GM12873 (cell line): ENCODE measurements at regions not wholly inside any gene's neighbourhood (a gene's known extent, or its start where the extent isn't known, plus 50 kb on each side); places are given as distances from the start of the nearest gene placed in this dataset.

Experiments used
- CTCF ChIP-seq: IDR thresholded peaks from 2 replicates; pipeline ENCODE4 v1.5.1; 2012; ENCODE audit warnings: low read depth, mild to moderate bottlenecking, moderate library complexity, low read length, control low read depth; ENCODE audit not compliant: insufficient read depth; ENCODE audit errors: missing control alignments

DNA sequence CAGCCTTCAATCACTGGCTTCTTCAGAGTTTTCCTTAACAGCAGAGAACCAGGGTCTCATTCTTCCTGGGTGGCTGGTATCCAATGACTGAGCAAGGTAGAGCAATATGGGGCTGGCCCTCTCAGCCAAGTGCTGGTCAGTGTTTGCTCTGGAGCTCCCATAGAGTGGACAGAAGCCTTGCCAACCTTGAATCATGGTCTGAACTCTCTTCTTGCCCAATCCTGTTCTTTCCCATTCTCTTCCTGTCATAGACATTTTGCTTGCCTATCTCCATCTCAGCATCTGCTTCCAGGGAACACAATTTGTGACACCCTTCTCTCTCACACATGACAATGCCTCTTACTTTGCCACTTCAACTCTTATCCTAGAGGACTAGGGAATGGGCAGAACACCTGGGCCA is 245.6 kb upstream of the PEX5L start:
- no peak for TF ChIP-seq CTCF

DNA sequence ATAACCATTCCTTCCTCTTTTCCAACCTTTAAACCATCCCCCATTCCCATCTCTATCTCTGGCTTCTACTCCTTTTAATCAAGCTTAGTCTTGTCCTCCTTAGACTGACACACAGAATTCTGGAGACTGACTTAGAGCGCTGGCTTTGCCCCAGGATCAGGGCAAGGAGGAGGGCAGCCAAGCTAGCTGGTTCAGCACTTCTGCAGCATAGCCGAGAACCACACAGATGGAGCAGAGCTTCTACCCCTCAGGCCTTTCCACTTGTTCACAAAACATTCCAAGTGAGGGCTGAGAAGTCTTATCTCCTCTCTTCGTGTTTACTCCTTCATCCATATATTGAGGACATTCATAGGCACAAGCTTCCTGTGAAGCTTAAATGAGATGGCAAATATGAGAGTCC is 246.5 kb upstream of the PEX5L start:
- TF ChIP-seq CTCF = no peak

- TF ChIP-seq CTCF = no peak
Observed at GRCh38 chr3:180284331-180285110, 247.8 kb upstream of the PEX5L start.

DNA sequence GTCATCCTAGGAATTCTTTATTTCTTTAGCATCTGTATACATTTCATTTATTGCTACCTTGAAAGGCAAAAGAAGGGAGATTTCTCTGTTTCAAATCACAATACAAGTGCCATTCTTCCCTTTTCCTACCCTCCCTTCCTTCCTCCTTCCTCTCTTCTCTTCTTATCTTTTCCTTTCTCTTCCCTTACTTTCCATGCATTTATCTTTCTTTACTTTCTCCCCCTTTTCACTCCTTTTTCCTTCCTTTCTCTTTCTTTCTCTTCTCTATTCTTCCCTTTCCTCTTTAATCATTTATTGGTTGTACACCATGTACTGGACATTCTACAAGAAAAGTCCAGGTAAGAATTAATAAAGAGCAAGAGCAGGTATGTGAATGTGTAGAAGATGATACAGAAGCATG is 251.0 kb upstream of the PEX5L start:
- TF ChIP-seq CTCF = no peak

- no peak for TF ChIP-seq CTCF
Observed at GRCh38 chr3:180288816-180289215, 252.1 kb upstream of the PEX5L start.

DNA sequence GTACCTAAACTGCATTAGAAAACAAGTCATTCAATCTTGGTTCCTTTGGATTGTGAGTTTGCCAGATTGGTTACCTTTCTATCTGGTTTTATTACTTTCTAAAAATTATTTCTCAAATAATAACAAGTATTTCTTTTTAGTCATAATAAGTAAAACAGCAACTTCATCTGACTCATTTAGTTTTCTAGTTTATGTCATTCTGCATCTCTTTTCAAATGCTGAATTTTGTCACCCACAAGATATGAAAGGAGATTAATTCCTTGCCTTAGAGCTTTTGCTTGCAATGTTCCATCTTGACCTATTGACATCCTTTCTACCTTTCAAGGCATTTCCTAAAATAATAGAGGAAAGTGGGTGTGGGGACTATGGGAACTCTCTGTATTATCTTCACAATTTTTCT is 253.6 kb upstream of the PEX5L start:
- TF ChIP-seq CTCF = no peak

DNA sequence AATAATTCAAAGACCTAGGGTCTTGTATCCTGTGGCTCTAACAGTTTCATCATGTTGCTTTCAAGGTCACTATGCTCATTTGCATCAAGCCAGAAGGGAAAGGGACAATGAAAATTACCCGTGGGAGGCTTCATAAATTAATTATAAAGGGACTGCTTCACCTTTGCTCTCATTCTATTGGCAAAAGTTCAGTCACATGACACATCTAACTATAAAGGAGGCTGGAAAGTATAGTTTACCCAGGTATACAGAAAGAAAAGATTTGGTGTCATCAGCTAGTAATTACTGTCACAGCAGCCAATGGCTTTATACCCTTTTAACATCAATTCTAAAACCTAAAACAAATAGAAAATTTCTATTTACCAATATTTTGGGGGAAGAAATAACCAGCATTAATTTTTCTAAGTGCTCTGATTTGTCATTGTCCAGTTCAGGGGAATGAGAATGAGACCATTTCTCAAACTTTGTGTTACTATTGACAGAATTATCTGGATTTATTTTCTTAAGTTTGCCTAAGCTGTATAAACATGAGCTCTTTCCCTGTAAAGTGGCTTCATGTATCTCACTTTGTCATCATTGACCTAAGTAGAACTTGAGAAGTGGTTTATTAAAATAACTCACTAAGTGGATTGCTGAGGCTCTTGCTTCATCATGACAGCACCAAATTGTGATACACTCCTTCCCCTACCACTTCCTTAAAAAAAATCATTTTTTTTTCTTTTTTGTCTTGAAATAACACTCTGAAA is 257.7 kb upstream of the PEX5L start:
- no peak for TF ChIP-seq CTCF
